HepG2 (cell line): ENCODE measurements at regions not wholly inside any gene's neighbourhood (a gene's known extent, or its start where the extent isn't known, plus 50 kb on each side); places are given as distances from the start of the nearest gene placed in this dataset.

ENCODE experiments used
- ATAC-seq: fragments of 200-7000 bp; cut with Tn5 transposase; 3 replicates; pipeline ENCODE4 v1.9.1; 2020; ENCODE audit warnings: mild to moderate bottlenecking, moderate library complexity
- BruUV-seq: library from RNA; stranded (reverse); fragments of 400-500 nt; replicated peaks from 2 replicates; lab custom pipeline; 2021; lab: Mats Ljungman, UMichigan
- CTCF ChIA-PET: fragments of 300-600 bp; formaldehyde crosslinking; extraction: SDS; loops from one replicate; lab custom pipeline; 2021; ENCODE audit warnings: low total read pairs, inconsistent platforms, low intra/inter-chr PET ratio; lab: Yijun Ruan, JAX
- POLR2A ChIA-PET: fragments of 350-600 bp; sonication (Branson Sonifier 250); formaldehyde crosslinking; loops from one replicate; lab custom pipeline; 2020; ENCODE audit warnings: antibody characterized with exemption, inconsistent platforms; lab: Yijun Ruan, JAX
- DNase-seq: peaks from one replicate; pipeline ENCODE4 v3.0.0-alpha.2; 2015; ENCODE audit warnings: low spot score
- FAIRE-seq: peaks from 3 replicates; lab custom pipeline; 2011; peaks lifted over from hg19 to GRCh38; lab: Jason Lieb, UNC
- H2AFZ ChIP-seq: one replicate; pipeline ENCODE4 v1.6.1; 2011; ENCODE audit warnings: low read length, inconsistent platforms
- H3K27ac ChIP-seq: fragments of 300-600 bp; 3 replicates; pipeline ENCODE4 v1.8.0; 2011; ENCODE audit warnings: mixed run types, mild to moderate bottlenecking, mixed read lengths, low read length, inconsistent platforms; ENCODE audit not compliant: insufficient read depth; ENCODE audit errors: extremely low read length
- H3K27me3 ChIP-seq, 2 experiments: fragments of 200-600 bp in 1 of 2; 2 replicates in 1 of 2; 3 replicates in 1 of 2; pipeline versions ENCODE4 v1.6.0 to v1.8.0; 2011; ENCODE audit warnings: low read length in 2 of 2, mild to moderate bottlenecking in 2 of 2, moderate library complexity in 2 of 2, inconsistent platforms in 1 of 2; ENCODE audit not compliant: insufficient read depth in 2 of 2, control insufficient read depth in 1 of 2
- H3K36me3 ChIP-seq, 2 experiments: fragments of 200-600 bp in 1 of 2; replicated peaks in 1 of 2; 2 replicates in 1 of 2; 3 replicates in 1 of 2; pipeline versions ENCODE4 v1.5.1 to v1.8.0; 2011; ENCODE audit warnings: low read length in 2 of 2, inconsistent platforms in 1 of 2; ENCODE audit not compliant: insufficient read depth in 2 of 2, control insufficient read depth in 1 of 2
- H3K4me1 ChIP-seq: 2 replicates; pipeline ENCODE4 v1.5.1; 2012; ENCODE audit warnings: low read length, inconsistent platforms; ENCODE audit not compliant: insufficient read depth
- H3K4me2 ChIP-seq: 2 replicates; pipeline ENCODE4 v1.6.0; 2011; ENCODE audit warnings: low read depth, low read length, inconsistent platforms
- H3K4me3 ChIP-seq, 3 experiments: fragments of 200-600 bp in 1 of 3; sonication (generic), shearing (Covaris generic) in 1 of 3; replicated peaks in 1 of 3; 2 replicates each; pipeline ENCODE4 v1.5.1; 2011 to 2016; ENCODE audit warnings: low read length in 3 of 3, inconsistent platforms in 2 of 3, low read depth in 2 of 3, mild to moderate bottlenecking in 2 of 3, control low read depth in 1 of 3, mixed read lengths in 1 of 3; ENCODE audit not compliant: insufficient read depth in 1 of 3
- H3K79me2 ChIP-seq: one replicate; pipeline ENCODE4 v1.6.1; 2011; ENCODE audit warnings: low read length, inconsistent platforms; ENCODE audit not compliant: insufficient read depth
- H3K9ac ChIP-seq: 2 replicates; pipeline ENCODE4 v1.6.0; 2011; ENCODE audit warnings: mild to moderate bottlenecking, low read depth, low read length, inconsistent platforms; ENCODE audit not compliant: insufficient read depth
- H3K9me3 ChIP-seq: 2 replicates; pipeline ENCODE4 v1.5.1; 2012; ENCODE audit warnings: mild to moderate bottlenecking, low read length
- H4K20me1 ChIP-seq: 2 replicates; pipeline ENCODE4 v1.6.0; 2011; ENCODE audit warnings: inconsistent platforms, mild to moderate bottlenecking, low read length, moderate library complexity; ENCODE audit not compliant: insufficient read depth
- FOXJ3 ChIP-seq: sonication (generic); formaldehyde crosslinking; IDR thresholded peaks from 2 replicates; pipeline ENCODE4 v1.4.0; 2020; ENCODE audit warnings: missing genetic modification reagents, mild to moderate bottlenecking, borderline replicate concordance
- MAFK ChIP-seq, 2 experiments: IDR thresholded peaks in 1 of 2; conservative IDR thresholded peaks in 1 of 2; 2 replicates each; pipeline ENCODE4 v1.6.1; 2011; ENCODE audit warnings: improper control_type of control experiment in 2 of 2, low read length in 2 of 2
- NFYC ChIP-seq: IDR thresholded peaks from 2 replicates; pipeline ENCODE4 v1.6.1; 2016; ENCODE audit warnings: missing genetic modification reagents, missing compliant biosample characterization
- RBM39 ChIP-seq: fragments of 200-400 bp; formaldehyde crosslinking; IDR thresholded peaks from one replicate; pipeline ENCODE4 v1.6.1; 2018; ENCODE audit warnings: antibody characterized with exemption, mild to moderate bottlenecking, low read depth, low read length; ENCODE audit not compliant: poor library complexity, severe bottlenecking
- RFX1 ChIP-seq: fragments of 450-650 bp; IDR thresholded peaks from 2 replicates; pipeline ENCODE4 v1.6.1; 2017
- RFX5 ChIP-seq: IDR thresholded peaks from 2 replicates; pipeline ENCODE4 v1.6.1; 2011; ENCODE audit warnings: low read depth, low read length, improper control_type of control experiment
- RFXANK ChIP-seq: IDR thresholded peaks from 2 replicates; pipeline ENCODE4 v1.6.1; 2016
- TSC22D2 ChIP-seq: sonication (generic); formaldehyde crosslinking; IDR thresholded peaks from 2 replicates; pipeline ENCODE4 v1.5.1; 2020; ENCODE audit warnings: missing genetic modification reagents, mild to moderate bottlenecking, borderline replicate concordance
- U2AF1 ChIP-seq: fragments of 200-400 bp; formaldehyde crosslinking; optimal IDR thresholded peaks from 2 replicates; pipeline ENCODE3; 2017; ENCODE audit warnings: mild to moderate bottlenecking, low read depth, low read length
- ZBTB3 ChIP-seq: sonication (generic); formaldehyde crosslinking; IDR thresholded peaks from 2 replicates; pipeline ENCODE4 v1.4.0; 2020; ENCODE audit warnings: low read depth, mild to moderate bottlenecking, moderate library complexity, missing genetic modification reagents, borderline replicate concordance
- ZNF446 ChIP-seq: sonication (generic); formaldehyde crosslinking; IDR thresholded peaks from 2 replicates; pipeline ENCODE4 v1.5.0; 2020; ENCODE audit warnings: mild to moderate bottlenecking, missing genetic modification reagents
- WGBS: methylation state at CpG from one replicate; pipeline ENCODE4 v1.1.6; 2017; ENCODE audit warnings: low lambda C conversion rate; 5-methylcytosine and 5-hydroxymethylcytosine counted together
- in situ Hi-C: cut with HindIII; loops from 2 replicates; pipeline ENCODE4 v1.10.0; 2017; ENCODE audit warnings: low pct_unique_long_range_greater_than_20kb; ENCODE audit not compliant: extremely low pct_ligation_motif_present
- intact Hi-C: fragments of 100-400 bp; cut with micrococcal nuclease; formaldehyde crosslinking; loops from one replicate; pipeline ENCODE4 v1.10.0; 2022; ENCODE audit not compliant: unreplicated experiment
- TF ChIP-seq, protein P1 (sequence below): sonication (generic); formaldehyde crosslinking; IDR thresholded peaks from 2 replicates; pipeline ENCODE4 v1.9.0; 2021; ENCODE audit warnings: missing genetic modification reagents, mild to moderate bottlenecking, borderline replicate concordance

GRCh38 chr15:31226021-31226420 is 100.6 kb upstream of the KLF13 start:
- in situ Hi-C loops, result no loop called here
- WGBS, result 92% methylated on average over 9 of the region's 9 CpGs
- no peak overlapping the region for H3K4me2 ChIP-seq
- POLR2A ChIA-PET, result no interaction called here
- no peaks in the 10 kb centered on the region for H3K79me2 ChIP-seq
- intact Hi-C loops, result no loop called here
- H3K9ac ChIP-seq, result no peak overlapping the region
- TF ChIP-seq TSC22D2 (no peak), U2AF1 (no peak), ZNF446 (CRISPR knock-in tag) (no peak), FOXJ3 (CRISPR knock-in tag) (no peak), RFX1 (no peak), ZBTB3 (CRISPR knock-in tag) (no peak), NFYC (peak; percentile 24; the same call in 1 of the 2 replicates), RBM39 (no peak), RFX5 (no peak)
- H3K9me3 ChIP-seq, result no peaks in the 10 kb centered on the region
- BruUV-seq, result no TSS peak
- H4K20me1 ChIP-seq, result no peaks in the 10 kb centered on the region
- H3K36me3 ChIP-seq, result no peaks in the 10 kb centered on the region
- DNase-seq (no peak), ATAC-seq (no peak), FAIRE-seq (no peak)
- no peak overlapping the region for H3K27ac ChIP-seq
- CTCF ChIA-PET, result no interaction called here
- H3K4me3 ChIP-seq, result no peak overlapping the region
- no peaks in the 10 kb centered on the region for H3K27me3 ChIP-seq
- no peak overlapping the region for H2AFZ ChIP-seq
- H3K4me1 ChIP-seq, result peaks cover 32% of the 10 kb centered on the region

DNA sequence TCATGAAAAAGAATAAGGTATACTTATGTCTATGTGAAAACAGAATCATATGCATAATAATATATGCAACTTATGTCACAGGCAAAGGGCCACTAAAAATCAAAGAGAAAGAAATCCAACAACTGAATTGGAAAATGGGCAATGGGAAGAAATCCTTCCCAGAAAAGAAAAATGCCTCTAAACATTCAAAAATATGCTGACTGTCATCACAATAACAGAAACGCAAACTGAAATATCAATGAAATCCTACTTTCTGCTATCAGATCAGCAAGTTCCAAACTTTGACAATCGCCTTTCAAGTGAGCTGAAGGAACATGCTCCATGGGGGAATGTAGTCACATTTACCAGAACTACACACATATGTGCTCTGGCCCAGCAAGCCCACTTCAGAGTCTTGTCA is 99.4 kb upstream of the KLF13 start:
- no TSS peak for BruUV-seq
- DNase-seq (no peak), FAIRE-seq (no peak), ATAC-seq (no peak)
- Histone ChIP-seq H3K36me3 (no peaks in the 10 kb centered on the region), H3K4me3 (no peak overlapping the region), H3K27me3 (no peaks in the 10 kb centered on the region), H3K9me3 (no peaks in the 10 kb centered on the region), H2AFZ (no peak overlapping the region), H3K9ac (no peak overlapping the region), H3K4me1 (peaks cover 27% of the 10 kb centered on the region), H3K79me2 (no peaks in the 10 kb centered on the region), H3K4me2 (0 out of 2 replicates have a peak overlapping the region, but pooled peaks have one; percentile 22), H3K27ac (no peak overlapping the region), H4K20me1 (no peaks in the 10 kb centered on the region)
- in situ Hi-C loops (no loop called here), intact Hi-C loops (no loop called here)
- CTCF ChIA-PET, result no interaction called here
- POLR2A ChIA-PET, result no interaction called here
- 93% methylated on average over 2 of the region's 2 CpGs for WGBS
- TF ChIP-seq RFXANK (CRISPR knock-in tag) (no peak), MAFK (conservative IDR thresholded peaks at IDR 0.05 in 1 of 2, IDR thresholded peaks at IDR 0.05 in 1 of 2; ENCODE audit: low read length in 2 of 2) (peak; percentile 14 to 52; a peak in 2 of 4 replicates)
- TF ChIP-seq, protein P1, sequence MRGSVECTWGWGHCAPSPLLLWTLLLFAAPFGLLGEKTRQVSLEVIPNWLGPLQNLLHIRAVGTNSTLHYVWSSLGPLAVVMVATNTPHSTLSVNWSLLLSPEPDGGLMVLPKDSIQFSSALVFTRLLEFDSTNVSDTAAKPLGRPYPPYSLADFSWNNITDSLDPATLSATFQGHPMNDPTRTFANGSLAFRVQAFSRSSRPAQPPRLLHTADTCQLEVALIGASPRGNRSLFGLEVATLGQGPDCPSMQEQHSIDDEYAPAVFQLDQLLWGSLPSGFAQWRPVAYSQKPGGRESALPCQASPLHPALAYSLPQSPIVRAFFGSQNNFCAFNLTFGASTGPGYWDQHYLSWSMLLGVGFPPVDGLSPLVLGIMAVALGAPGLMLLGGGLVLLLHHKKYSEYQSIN, result no peak
